HG02678 (cell line): ENCODE measurements at regions not wholly inside any gene's neighbourhood (a gene's known extent, or its start where the extent isn't known, plus 50 kb on each side); places are given as distances from the start of the nearest gene placed in this dataset.
A peak's percentile ranks its signal among the peaks of the same experiment; 100 is the strongest.

ENCODE experiments used
- ATAC-seq: cut with Tn5 transposase; IDR thresholded peaks from one replicate; pipeline ENCODE4 v1.9.1; 2021; ENCODE audit warnings: mild to moderate bottlenecking, moderate library complexity; ENCODE audit not compliant: unreplicated experiment

- no peak for ATAC-seq
These were observed 1396.8 kb upstream of the LRRTM3 start for GRCh38 chr10:65528986-65529385.

- no peak for ATAC-seq
These were observed 1394.3 kb upstream of the LRRTM3 start for GRCh38 chr10:65531545-65531944.

- ATAC-seq, result no peak
These were observed 1391.1 kb upstream of the LRRTM3 start for GRCh38 chr10:65534771-65535170.

- ATAC-seq, result no peak
These were observed 1381.1 kb upstream of the LRRTM3 start for GRCh38 chr10:65544756-65545155.

- ATAC-seq, result no peak
These were observed 1377.8 kb upstream of the LRRTM3 start for GRCh38 chr10:65548001-65548400.

GRCh38 chr10:65550761-65551160 lies 1375.1 kb upstream of the LRRTM3 start:
- no peak for ATAC-seq

GRCh38 chr10:65555192-65555591 lies 1370.6 kb upstream of the LRRTM3 start:
- ATAC-seq, result no peak

- ATAC-seq, result no peak
These were observed 1369.8 kb upstream of the LRRTM3 start for GRCh38 chr10:65556006-65556405.

GRCh38 chr10:65559369-65559768 lies 1366.5 kb upstream of the LRRTM3 start:
- no peak for ATAC-seq

GRCh38 chr10:65565246-65565645 lies 1360.6 kb upstream of the LRRTM3 start:
- no peak for ATAC-seq

GRCh38 chr10:65566906-65567305 lies 1358.9 kb upstream of the LRRTM3 start:
- ATAC-seq, result no peak

- peak; percentile 55 for ATAC-seq
These were observed 1355.5 kb upstream of the LRRTM3 start for GRCh38 chr10:65570143-65571010.

- ATAC-seq, result peak; percentile 66
These were observed 1354.7 kb upstream of the LRRTM3 start for GRCh38 chr10:65571011-65571570.

GRCh38 chr10:65581426-65582026 lies 1344.3 kb upstream of the LRRTM3 start:
- ATAC-seq, result no peak

- ATAC-seq, result no peak
These were observed 1323.5 kb upstream of the LRRTM3 start for GRCh38 chr10:65602182-65602865.

GRCh38 chr10:65611592-65611991 lies 1314.2 kb upstream of the LRRTM3 start:
- no peak for ATAC-seq

GRCh38 chr10:65614956-65615565 lies 1310.8 kb upstream of the LRRTM3 start:
- no peak for ATAC-seq

GRCh38 chr10:65618126-65618525 lies 1307.7 kb upstream of the LRRTM3 start:
- no peak for ATAC-seq

- ATAC-seq, result no peak
These were observed 1305.3 kb upstream of the LRRTM3 start for GRCh38 chr10:65620404-65621048.

- no peak for ATAC-seq
These were observed 1303.2 kb upstream of the LRRTM3 start for GRCh38 chr10:65622608-65623007.
